ENCODE measurements at regions not wholly inside any gene's neighbourhood (a gene's known extent, or its start where the extent isn't known, plus 50 kb on each side); places are given as distances from the start of the nearest gene placed in this dataset.

- H3K4me1 ChIP-seq = no peaks in the 10 kb centered on the region
- intact Hi-C loops (cut with DNase I) = no loop called here
- no peak for DNase-seq
- 94 to 97% methylated on average over 4 of the region's 4 CpGs for WGBS, 2 donors
- H3K27ac ChIP-seq = no peak overlapping the region
- H3K36me3 ChIP-seq = no peaks in the 10 kb centered on the region
- TF ChIP-seq POLR2AphosphoS5 (IDR thresholded peaks at IDR 0.05) (no peak), CTCF (IDR thresholded peaks at IDR 0.05) (no peak), EP300 (IDR thresholded peaks at IDR 0.05) (no peak), POLR2A (IDR thresholded peaks at IDR 0.05) (no peak)
- no peak overlapping the region for H3K4me3 ChIP-seq
- no peaks in the 10 kb centered on the region for H3K9me3 ChIP-seq
- no peaks in the 10 kb centered on the region for H3K27me3 ChIP-seq
Measured at GRCh38 chr3:163946785-163947184, 1131.5 kb downstream of the SI start.

- no peaks in the 10 kb centered on the region for H3K36me3 ChIP-seq
- intact Hi-C loops (cut with DNase I) = no loop called here
- H3K4me3 ChIP-seq = no peak overlapping the region
- TF ChIP-seq POLR2AphosphoS5 (IDR thresholded peaks at IDR 0.05) (no peak), POLR2A (IDR thresholded peaks at IDR 0.05) (no peak), EP300 (IDR thresholded peaks at IDR 0.05) (no peak), CTCF (IDR thresholded peaks at IDR 0.05) (no peak)
- WGBS, 2 donors = 85 to 92% methylated on average over 1 of the region's 1 CpG
- no peaks in the 10 kb centered on the region for H3K4me1 ChIP-seq
- H3K9me3 ChIP-seq = no peaks in the 10 kb centered on the region
- no peak overlapping the region for H3K27ac ChIP-seq
- no peaks in the 10 kb centered on the region for H3K27me3 ChIP-seq
- DNase-seq = no peak
Measured at GRCh38 chr3:163943664-163944063, 1134.6 kb downstream of the SI start.

GRCh38 chr3:163939926-163940325 lies 1138.4 kb downstream of the SI start:
- intact Hi-C loops (cut with DNase I) = no loop called here

GRCh38 chr3:163936543-163936942 lies 1141.8 kb downstream of the SI start:
- no peaks in the 10 kb centered on the region for H3K9me3 ChIP-seq
- intact Hi-C loops (cut with DNase I) = no loop called here
- no peak overlapping the region for H3K4me3 ChIP-seq
- DNase-seq = no peak
- no peaks in the 10 kb centered on the region for H3K4me1 ChIP-seq
- WGBS, 2 donors = 41 to 48% methylated on average over 1 of the region's 1 CpG
- TF ChIP-seq POLR2AphosphoS5 (IDR thresholded peaks at IDR 0.05) = no peak
- TF ChIP-seq EP300 (IDR thresholded peaks at IDR 0.05) = no peak
- no peak for TF ChIP-seq CTCF (IDR thresholded peaks at IDR 0.05)
- no peak for TF ChIP-seq POLR2A (IDR thresholded peaks at IDR 0.05)
- no peaks in the 10 kb centered on the region for H3K36me3 ChIP-seq
- no peaks in the 10 kb centered on the region for H3K27me3 ChIP-seq
- no peak overlapping the region for H3K27ac ChIP-seq

More at GRCh38 chr3:163939926-163940325, 1138.4 kb downstream of the SI start:
- Histone ChIP-seq H3K27ac (no peak overlapping the region), H3K27me3 (no peaks in the 10 kb centered on the region), H3K4me3 (no peak overlapping the region), H3K36me3 (no peaks in the 10 kb centered on the region), H3K4me1 (no peaks in the 10 kb centered on the region), H3K9me3 (no peaks in the 10 kb centered on the region)
- TF ChIP-seq CTCF (IDR thresholded peaks at IDR 0.05) = no peak
- TF ChIP-seq POLR2A (IDR thresholded peaks at IDR 0.05) = no peak
- no peak for TF ChIP-seq POLR2AphosphoS5 (IDR thresholded peaks at IDR 0.05)
- TF ChIP-seq EP300 (IDR thresholded peaks at IDR 0.05) = no peak
- DNase-seq = no peak
- 20 to 48% methylated on average over 3 of the region's 3 CpGs for WGBS, 2 donors

GRCh38 chr3:163935411-163935810 lies 1142.9 kb downstream of the SI start:
- intact Hi-C loops (cut with DNase I) = no loop called here
- Histone ChIP-seq H3K9me3 (no peaks in the 10 kb centered on the region), H3K4me3 (no peak overlapping the region), H3K36me3 (no peaks in the 10 kb centered on the region), H3K27ac (no peak overlapping the region), H3K27me3 (no peaks in the 10 kb centered on the region), H3K4me1 (no peaks in the 10 kb centered on the region)
- DNase-seq = no peak
- TF ChIP-seq POLR2A (IDR thresholded peaks at IDR 0.05) (no peak), EP300 (IDR thresholded peaks at IDR 0.05) (no peak), CTCF (IDR thresholded peaks at IDR 0.05) (no peak), POLR2AphosphoS5 (IDR thresholded peaks at IDR 0.05) (no peak)
- 45 to 53% methylated on average over 3 of the region's 3 CpGs for WGBS, 2 donors
